ENCODE measurements at regions not wholly inside any gene's neighbourhood (a gene's known extent, or its start where the extent isn't known, plus 50 kb on each side); places are given as distances from the start of the nearest gene placed in this dataset.

- TF ChIP-seq ZNF112 (tag by site-specific recombination; IDR thresholded peaks at IDR 0.05) = no peak
Measured at GRCh38 chr3:64884536-64884935, 196.7 kb upstream of the ADAMTS9 start (continued).

GRCh38 chr3:64880916-64881315 is 193.1 kb upstream of the ADAMTS9 start:
- Histone ChIP-seq H3K9me3 (ENCODE audit: control insufficient read depth, insufficient read depth, low read depth, low read length) (no peaks in the 10 kb centered on the region), H3K27ac (ENCODE audit: extremely low read depth, low read depth, low read length) (no peak overlapping the region), H3K4me3 (ENCODE audit: low read depth, low read length) (no peak overlapping the region), H3K36me3 (ENCODE audit: control insufficient read depth in 2 of 2, insufficient read depth in 1 of 2, low read length in 2 of 2) (no peaks in the 10 kb centered on the region), H3K4me1 (ENCODE audit: control insufficient read depth, insufficient read depth, low read length) (no peaks in the 10 kb centered on the region)
- ChIA-PET CTCF (no interaction called here), POLR2A (no interaction called here)
- TF ChIP-seq, protein P1, sequence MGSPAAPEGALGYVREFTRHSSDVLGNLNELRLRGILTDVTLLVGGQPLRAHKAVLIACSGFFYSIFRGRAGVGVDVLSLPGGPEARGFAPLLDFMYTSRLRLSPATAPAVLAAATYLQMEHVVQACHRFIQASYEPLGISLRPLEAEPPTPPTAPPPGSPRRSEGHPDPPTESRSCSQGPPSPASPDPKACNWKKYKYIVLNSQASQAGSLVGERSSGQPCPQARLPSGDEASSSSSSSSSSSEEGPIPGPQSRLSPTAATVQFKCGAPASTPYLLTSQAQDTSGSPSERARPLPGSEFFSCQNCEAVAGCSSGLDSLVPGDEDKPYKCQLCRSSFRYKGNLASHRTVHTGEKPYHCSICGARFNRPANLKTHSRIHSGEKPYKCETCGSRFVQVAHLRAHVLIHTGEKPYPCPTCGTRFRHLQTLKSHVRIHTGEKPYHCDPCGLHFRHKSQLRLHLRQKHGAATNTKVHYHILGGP (tag by site-specific recombination; IDR thresholded peaks at IDR 0.05) = no peak
- TF ChIP-seq ZNF350 (tag by site-specific recombination; IDR thresholded peaks at IDR 0.05) = peak; percentile 47; the same call in 1 of the 2 replicates
- TF ChIP-seq ZNF645 (tag by site-specific recombination; IDR thresholded peaks at IDR 0.05) = no peak
- TF ChIP-seq KLF9 (tag by site-specific recombination; IDR thresholded peaks at IDR 0.05; ENCODE audit: low read depth) = no peak
- no peak for TF ChIP-seq ZBTB44 (tag by site-specific recombination; IDR thresholded peaks at IDR 0.05)
- TF ChIP-seq SALL2 (tag by site-specific recombination; IDR thresholded peaks at IDR 0.05; ENCODE audit: borderline replicate concordance) = no peak

GRCh38 chr3:64878362-64878761 is 190.6 kb upstream of the ADAMTS9 start:
- TF ChIP-seq ZBTB10 (tag by site-specific recombination; IDR thresholded peaks at IDR 0.05) (no peak), ZNF585B (tag by site-specific recombination; IDR thresholded peaks at IDR 0.05) (no peak)
- no peaks in the 10 kb centered on the region for H3K36me3 ChIP-seq (ENCODE audit: control insufficient read depth in 2 of 2, insufficient read depth in 1 of 2, low read length in 2 of 2)
- no peak overlapping the region for H3K4me3 ChIP-seq (ENCODE audit: low read depth, low read length)
- ChIA-PET POLR2A (no interaction called here), CTCF (no interaction called here)
- no peaks in the 10 kb centered on the region for H3K4me1 ChIP-seq (ENCODE audit: control insufficient read depth, insufficient read depth, low read length)
- H3K27ac ChIP-seq (ENCODE audit: extremely low read depth, low read depth, low read length) = no peak overlapping the region
- no peaks in the 10 kb centered on the region for H3K9me3 ChIP-seq (ENCODE audit: control insufficient read depth, insufficient read depth, low read depth, low read length)

GRCh38 chr3:64873400-64873799 is 185.6 kb upstream of the ADAMTS9 start:
- CTCF ChIA-PET = no interaction called here
- Histone ChIP-seq H3K4me3 (ENCODE audit: low read depth, low read length) (no peak overlapping the region), H3K4me1 (ENCODE audit: control insufficient read depth, insufficient read depth, low read length) (no peaks in the 10 kb centered on the region), H3K36me3 (ENCODE audit: control insufficient read depth in 2 of 2, insufficient read depth in 1 of 2, low read length in 2 of 2) (no peaks in the 10 kb centered on the region), H3K9me3 (ENCODE audit: control insufficient read depth, insufficient read depth, low read depth, low read length) (no peaks in the 10 kb centered on the region), H3K27ac (ENCODE audit: extremely low read depth, low read depth, low read length) (no peak overlapping the region)
- POLR2A ChIA-PET = no interaction called here
- no peak for TF ChIP-seq PATZ1 (tag by site-specific recombination; IDR thresholded peaks at IDR 0.05)
- TF ChIP-seq ZNF311 (tag by site-specific recombination; IDR thresholded peaks at IDR 0.05; ENCODE audit: borderline replicate concordance) = no peak
- no peak for TF ChIP-seq OSR2 (tag by site-specific recombination; IDR thresholded peaks at IDR 0.05)
- no peak for TF ChIP-seq ZFHX2 (tag by site-specific recombination; conservative IDR thresholded peaks at IDR 0.05)
- no peak for TF ChIP-seq ZNF433 (tag by site-specific recombination; IDR thresholded peaks at IDR 0.05; ENCODE audit: low read depth)
- TF ChIP-seq BCL11B (tag by site-specific recombination; IDR thresholded peaks at IDR 0.05; ENCODE audit: low read depth) = no peak
- TF ChIP-seq, protein P2, sequence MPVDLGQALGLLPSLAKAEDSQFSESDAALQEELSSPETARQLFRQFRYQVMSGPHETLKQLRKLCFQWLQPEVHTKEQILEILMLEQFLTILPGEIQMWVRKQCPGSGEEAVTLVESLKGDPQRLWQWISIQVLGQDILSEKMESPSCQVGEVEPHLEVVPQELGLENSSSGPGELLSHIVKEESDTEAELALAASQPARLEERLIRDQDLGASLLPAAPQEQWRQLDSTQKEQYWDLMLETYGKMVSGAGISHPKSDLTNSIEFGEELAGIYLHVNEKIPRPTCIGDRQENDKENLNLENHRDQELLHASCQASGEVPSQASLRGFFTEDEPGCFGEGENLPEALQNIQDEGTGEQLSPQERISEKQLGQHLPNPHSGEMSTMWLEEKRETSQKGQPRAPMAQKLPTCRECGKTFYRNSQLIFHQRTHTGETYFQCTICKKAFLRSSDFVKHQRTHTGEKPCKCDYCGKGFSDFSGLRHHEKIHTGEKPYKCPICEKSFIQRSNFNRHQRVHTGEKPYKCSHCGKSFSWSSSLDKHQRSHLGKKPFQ (tag by site-specific recombination; IDR thresholded peaks at IDR 0.05) = no peak
- TF ChIP-seq ZNF529 (tag by site-specific recombination; IDR thresholded peaks at IDR 0.05; ENCODE audit: insufficient replicate concordance) = no peak
- no peak for TF ChIP-seq ZNF768 (tag by site-specific recombination; IDR thresholded peaks at IDR 0.05)

All from HEK293 (cell line).